Mucosa of descending colon (tissue), 3 donors: ENCODE measurements at regions not wholly inside any gene's neighbourhood (a gene's known extent, or its start where the extent isn't known, plus 50 kb on each side); places are given as distances from the start of the nearest gene placed in this dataset.

Experiments used
- ATAC-seq: fragments of 200-7000 bp; cut with Tn5 transposase; one replicate; pipeline ENCODE4 v1.9.1; 2020; ENCODE audit warnings: mild to moderate bottlenecking, moderate library complexity
- DNase-seq, 3 donors: peaks; one replicate each; pipeline ENCODE4 v3.0.0-alpha.2; 2020
- H3K36me3 ChIP-seq: fragments of 200-600 bp; one replicate; pipeline ENCODE4 v1.8.0; 2021; ENCODE audit warnings: low read depth, mild to moderate bottlenecking
- H3K4me1 ChIP-seq: fragments of 200-600 bp; one replicate; pipeline ENCODE4 v1.8.0; 2021; ENCODE audit warnings: low read depth, mild to moderate bottlenecking
- H3K4me3 ChIP-seq: fragments of 200-600 bp; one replicate; pipeline ENCODE4 v1.8.0; 2021; ENCODE audit warnings: mild to moderate bottlenecking
- H3K9me3 ChIP-seq: fragments of 200-600 bp; one replicate; pipeline ENCODE4 v1.8.0; 2021; ENCODE audit warnings: mild to moderate bottlenecking
- intact Hi-C, 2 donors: fragments of 100-400 bp; cut with DNase I in 1 of 2; cut with micrococcal nuclease in 1 of 2; formaldehyde crosslinking; loops; one replicate each; pipeline versions ENCODE4 v1.11.0 to v1.11.1; 2022; cut with DNase I, micrococcal nuclease
- TF ChIP-seq, protein P1 (sequence below): fragments of 200-600 bp; IDR thresholded peaks from one replicate; pipeline ENCODE4 v1.8.0; 2022; ENCODE audit warnings: antibody characterized with exemption, mild to moderate bottlenecking
- donor health status: DM: no; HTN: no; CAD: no; lungs with moderate emphysema.
- donor health status: DM: no; HTN: no; CAD: no.
- donor health status: DM: no; HTN: yes; CAD: no.

DNA sequence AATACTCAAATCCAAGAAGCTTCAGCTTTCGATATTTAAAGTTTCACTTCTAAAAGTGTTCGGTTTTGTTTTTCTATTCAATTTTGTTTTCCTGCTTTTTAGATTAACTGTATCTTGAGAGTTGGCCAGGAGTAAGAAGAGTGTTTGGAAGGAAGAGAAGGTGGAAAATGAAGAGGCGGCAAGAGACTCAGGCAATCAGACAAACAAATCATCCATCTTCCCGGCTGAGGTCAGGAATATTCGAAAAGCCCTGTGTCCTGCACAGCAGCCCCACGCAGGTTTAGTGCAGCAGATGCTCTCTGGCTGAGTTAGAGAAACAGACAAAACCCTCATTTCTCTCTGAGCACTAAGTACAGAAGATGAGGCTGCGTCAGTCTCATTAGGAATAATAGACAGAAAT lies 330.3 kb upstream of the NOCT start:
- no peak for ATAC-seq
- peaks cover 3% of the 10 kb centered on the region for H3K9me3 ChIP-seq
- intact Hi-C loops: loop anchor here in 1 of 2 donors (10.0 kb wide), 1 partner anchor 591 kb away; no protein-coding TSS in a partner anchor

DNA sequence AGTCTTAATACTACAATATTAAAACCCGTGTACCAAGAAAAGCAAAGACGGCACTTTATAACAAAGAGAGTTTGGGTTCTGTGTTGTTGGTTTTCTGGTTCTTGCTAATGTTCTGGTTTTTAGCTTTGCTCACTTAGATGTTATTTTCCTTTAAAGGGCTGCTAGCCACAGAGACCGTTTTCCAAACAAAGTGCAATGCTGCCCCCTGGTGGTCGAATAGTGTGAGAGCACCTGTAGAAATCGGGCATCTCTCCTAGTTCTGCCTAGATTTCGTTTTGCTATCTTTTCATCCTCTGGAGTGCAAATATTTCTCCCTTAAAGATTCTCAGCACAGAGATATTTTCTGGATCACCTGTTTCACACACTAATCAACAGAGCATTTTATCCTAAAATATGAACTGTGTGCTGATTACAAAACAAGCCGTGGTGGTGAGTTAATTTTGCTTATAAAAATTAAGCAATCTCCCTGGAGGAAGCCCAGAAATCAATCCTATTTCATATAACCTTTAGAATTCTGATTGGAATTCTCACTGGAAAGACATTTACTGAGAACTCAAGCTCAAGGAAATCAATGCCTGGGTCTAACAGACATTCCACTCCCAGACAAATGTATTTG lies 334.5 kb upstream of the NOCT start:
- Histone ChIP-seq H3K4me3 (no peak overlapping the region), H3K9me3 (peaks cover 3% of the 10 kb centered on the region), H3K36me3 (no peaks in the 10 kb centered on the region), H3K4me1 (no peaks in the 10 kb centered on the region)
- intact Hi-C loops: loop anchor here in 1 of 2 donors (10.0 kb wide), 1 partner anchor 586 kb away; no protein-coding TSS in a partner anchor
- TF ChIP-seq, protein P1, sequence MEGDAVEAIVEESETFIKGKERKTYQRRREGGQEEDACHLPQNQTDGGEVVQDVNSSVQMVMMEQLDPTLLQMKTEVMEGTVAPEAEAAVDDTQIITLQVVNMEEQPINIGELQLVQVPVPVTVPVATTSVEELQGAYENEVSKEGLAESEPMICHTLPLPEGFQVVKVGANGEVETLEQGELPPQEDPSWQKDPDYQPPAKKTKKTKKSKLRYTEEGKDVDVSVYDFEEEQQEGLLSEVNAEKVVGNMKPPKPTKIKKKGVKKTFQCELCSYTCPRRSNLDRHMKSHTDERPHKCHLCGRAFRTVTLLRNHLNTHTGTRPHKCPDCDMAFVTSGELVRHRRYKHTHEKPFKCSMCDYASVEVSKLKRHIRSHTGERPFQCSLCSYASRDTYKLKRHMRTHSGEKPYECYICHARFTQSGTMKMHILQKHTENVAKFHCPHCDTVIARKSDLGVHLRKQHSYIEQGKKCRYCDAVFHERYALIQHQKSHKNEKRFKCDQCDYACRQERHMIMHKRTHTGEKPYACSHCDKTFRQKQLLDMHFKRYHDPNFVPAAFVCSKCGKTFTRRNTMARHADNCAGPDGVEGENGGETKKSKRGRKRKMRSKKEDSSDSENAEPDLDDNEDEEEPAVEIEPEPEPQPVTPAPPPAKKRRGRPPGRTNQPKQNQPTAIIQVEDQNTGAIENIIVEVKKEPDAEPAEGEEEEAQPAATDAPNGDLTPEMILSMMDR: peak; percentile 85
- peak in 2 of 3 donors; percentile 69 to 85 for DNase-seq
- peak; percentile 82 for ATAC-seq

More for the DNA sequence above, 330.3 kb upstream of the NOCT start:
- H3K4me1 ChIP-seq: no peaks in the 10 kb centered on the region
- H3K36me3 ChIP-seq: no peaks in the 10 kb centered on the region
- TF ChIP-seq, protein P1: no peak
- no peak for DNase-seq
- H3K4me3 ChIP-seq: no peak overlapping the region

DNA sequence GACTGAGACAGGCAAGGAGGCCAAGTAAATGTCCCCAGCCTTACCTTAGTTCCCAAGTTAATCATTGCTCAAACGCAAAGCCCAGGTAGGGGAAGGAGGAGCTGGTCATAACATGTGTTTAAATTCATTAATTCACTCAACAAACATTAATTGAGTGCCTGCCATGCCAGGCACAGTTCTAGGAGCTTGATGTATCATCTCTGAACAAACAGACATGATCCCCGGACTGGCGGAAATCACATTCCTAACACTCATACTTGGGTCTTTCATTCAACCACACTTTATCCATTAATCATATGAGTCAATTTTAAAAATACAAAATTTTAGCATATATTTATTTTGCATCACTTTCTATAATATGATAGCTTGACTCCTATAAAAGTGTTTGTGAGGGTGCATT lies 335.3 kb upstream of the NOCT start:
- Histone ChIP-seq H3K4me1 (no peaks in the 10 kb centered on the region), H3K9me3 (peaks cover 3% of the 10 kb centered on the region), H3K36me3 (no peaks in the 10 kb centered on the region), H3K4me3 (no peak overlapping the region)
- ATAC-seq (no peak), DNase-seq (no peak)
- intact Hi-C loops: loop anchor here in 1 of 2 donors (10.0 kb wide), 1 partner anchor 585 kb away; no protein-coding TSS in a partner anchor
- TF ChIP-seq, protein P1: no peak

DNA sequence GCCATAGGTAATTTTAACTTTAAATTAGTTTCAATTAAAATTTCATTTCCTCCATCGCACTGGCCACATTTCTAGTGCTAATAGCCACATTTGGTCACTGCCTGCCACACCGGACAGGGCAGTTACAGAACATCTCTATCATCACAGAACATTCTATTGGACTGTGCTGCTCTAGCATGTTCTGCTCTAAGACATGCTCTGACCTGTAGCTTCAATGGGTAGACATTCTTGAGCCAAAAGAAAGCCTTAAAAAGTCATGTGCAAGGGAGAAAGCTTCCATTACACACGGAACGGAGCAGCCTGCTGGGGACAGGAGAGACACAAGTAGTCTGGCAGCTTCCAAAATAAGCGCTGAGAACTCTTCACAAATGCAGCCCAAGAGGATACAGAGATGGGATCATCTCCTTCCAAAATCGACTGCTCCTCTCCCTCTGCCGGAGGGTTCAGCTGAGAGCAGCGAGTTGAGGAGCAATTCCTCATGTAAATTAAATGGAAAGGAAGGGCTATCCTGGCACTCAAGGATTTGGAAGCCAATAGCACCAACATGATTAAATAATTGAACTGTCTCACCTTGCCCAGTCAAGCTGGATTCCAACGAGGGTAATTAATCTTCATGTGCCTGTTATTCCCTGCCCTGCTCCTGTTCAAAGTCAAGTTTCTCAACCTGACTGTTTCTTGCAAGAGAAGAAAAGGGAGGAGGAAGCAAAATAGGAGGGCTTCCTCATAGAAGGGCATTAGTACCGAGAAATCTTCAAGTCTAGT lies 336.4 kb upstream of the NOCT start:
- no peak for ATAC-seq
- intact Hi-C loops: no loop called here

DNA sequence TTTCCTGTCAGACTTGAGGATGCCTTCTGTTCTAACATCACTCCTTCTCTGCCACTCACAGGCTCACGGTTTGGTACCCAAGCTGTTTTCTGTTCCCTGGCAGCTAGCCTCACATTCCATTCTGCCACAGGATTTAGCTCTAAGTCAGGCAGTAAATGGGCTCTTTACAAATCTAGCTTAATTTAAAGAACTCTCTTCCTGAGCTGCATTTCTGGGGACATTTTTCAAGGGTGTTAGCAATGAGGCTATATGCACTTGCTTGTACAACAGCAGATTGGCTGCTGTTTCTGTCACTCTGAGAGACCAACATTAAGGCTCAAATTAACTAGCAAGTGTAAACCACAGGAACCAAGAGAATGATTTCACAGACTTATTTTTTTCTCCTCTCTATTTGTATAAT lies 337.8 kb upstream of the NOCT start:
- TF ChIP-seq, protein P1: no peak
- no peaks in the 10 kb centered on the region for H3K9me3 ChIP-seq
- ATAC-seq (no peak), DNase-seq (no peak)
- intact Hi-C loops: no loop called here
- H3K4me1 ChIP-seq: no peaks in the 10 kb centered on the region
- no peaks in the 10 kb centered on the region for H3K36me3 ChIP-seq
- H3K4me3 ChIP-seq: no peak overlapping the region

More for the DNA sequence above, 336.4 kb upstream of the NOCT start:
- H3K4me1 ChIP-seq: no peaks in the 10 kb centered on the region
- no peak overlapping the region for H3K4me3 ChIP-seq
- DNase-seq: no peak
- TF ChIP-seq, protein P1: no peak
- H3K9me3 ChIP-seq: peaks cover under 1% of the 10 kb centered on the region
- H3K36me3 ChIP-seq: no peaks in the 10 kb centered on the region
